ENCODE measurements at regions not wholly inside any gene's neighbourhood (a gene's known extent, or its start where the extent isn't known, plus 50 kb on each side); places are given as distances from the start of the nearest gene placed in this dataset.
"Not testable (repeated sequence)": the region's sequence is repeated elsewhere in the genome, so short reads cannot be mapped to it uniquely, and the experiment has no call there.

- DNase-seq (ENCODE audit: low spot score) = no peak
These were observed 463.6 kb upstream of the MEF2C start for GRCh38 chr5:89346573-89346972.

GRCh38 chr5:89343666-89344065 lies 460.7 kb upstream of the MEF2C start:
- no peak for DNase-seq (ENCODE audit: low spot score)

GRCh38 chr5:89342106-89342876 lies 459.3 kb upstream of the MEF2C start:
- no peak for DNase-seq (ENCODE audit: low spot score)

GRCh38 chr5:89338935-89339334 lies 456.0 kb upstream of the MEF2C start:
- no peak for DNase-seq (ENCODE audit: low spot score)

- no peak for DNase-seq (ENCODE audit: low spot score)
These were observed 453.1 kb upstream of the MEF2C start for GRCh38 chr5:89336111-89336510.

- DNase-seq (ENCODE audit: low spot score) = no peak
These were observed 447.2 kb upstream of the MEF2C start for GRCh38 chr5:89330140-89330539.

- DNase-seq (ENCODE audit: low spot score) = no peak
These were observed 444.6 kb upstream of the MEF2C start for GRCh38 chr5:89327608-89328007.

GRCh38 chr5:89324990-89325389 lies 442.0 kb upstream of the MEF2C start:
- no peak for DNase-seq (ENCODE audit: low spot score)

- DNase-seq (ENCODE audit: low spot score) = no peak
These were observed 437.7 kb upstream of the MEF2C start for GRCh38 chr5:89320421-89321277.

GRCh38 chr5:89317838-89318237 lies 434.9 kb upstream of the MEF2C start:
- not testable (repeated sequence) for DNase-seq (ENCODE audit: low spot score)

- DNase-seq (ENCODE audit: low spot score) = no peak
These were observed 432.5 kb upstream of the MEF2C start for GRCh38 chr5:89315286-89316100.

- no peak for DNase-seq (ENCODE audit: low spot score)
These were observed 431.0 kb upstream of the MEF2C start for GRCh38 chr5:89313804-89314588.

- DNase-seq (ENCODE audit: low spot score) = no peak
These were observed 430.1 kb upstream of the MEF2C start for GRCh38 chr5:89313044-89313443.

- no peak for DNase-seq (ENCODE audit: low spot score)
These were observed 426.3 kb upstream of the MEF2C start for GRCh38 chr5:89309268-89309667.

GRCh38 chr5:89308606-89309040 lies 425.6 kb upstream of the MEF2C start:
- DNase-seq (ENCODE audit: low spot score) = no peak

- DNase-seq (ENCODE audit: low spot score) = no peak
These were observed 425.0 kb upstream of the MEF2C start for GRCh38 chr5:89307972-89308371.

- DNase-seq (ENCODE audit: low spot score) = not testable (repeated sequence)
These were observed 424.2 kb upstream of the MEF2C start for GRCh38 chr5:89307141-89307540.

- DNase-seq (ENCODE audit: low spot score) = no peak
These were observed 420.1 kb upstream of the MEF2C start for GRCh38 chr5:89303033-89303480.

- no peak for DNase-seq (ENCODE audit: low spot score)
These were observed 419.3 kb upstream of the MEF2C start for GRCh38 chr5:89302102-89302891.

- DNase-seq (ENCODE audit: low spot score) = no peak
These were observed 418.5 kb upstream of the MEF2C start for GRCh38 chr5:89301321-89302025.

All from D341Med (cell line).